A549 (cell line): ENCODE measurements at regions not wholly inside any gene's neighbourhood (a gene's known extent, or its start where the extent isn't known, plus 50 kb on each side); places are given as distances from the start of the nearest gene placed in this dataset.
A peak's percentile ranks its signal among the peaks of the same experiment; 100 is the strongest.

Experiments
- ATAC-seq, 2 experiments: fragments of 200-7000 bp in 1 of 2; fragments of >200 bp in 1 of 2; cut with Nextera tagmentation in 1 of 2; cut with Tn5 transposase in 1 of 2; 3 replicates each; pipeline versions ENCODE4 v1.8.0 to v1.9.1; 2018 to 2020; ENCODE audit warnings: mild to moderate bottlenecking in 1 of 2, moderate library complexity in 1 of 2
- CTCF ChIA-PET: fragments of 300-600 bp; sonication (Branson Sonifier 250); formaldehyde crosslinking; extraction: SDS; loops from one replicate; lab custom pipeline; 2021; ENCODE audit warnings: antibody characterized with exemption, inconsistent platforms; lab: Yijun Ruan, JAX
- POLR2A ChIA-PET: fragments of 350-600 bp; formaldehyde crosslinking; extraction: SDS; loops from one replicate; lab custom pipeline; 2021; ENCODE audit warnings: antibody characterized with exemption, inconsistent platforms; lab: Yijun Ruan, JAX
- DNase-seq, 2 experiments: peaks; one replicate each; pipeline versions ENCODE4 v3.0.0 to v3.0.0-alpha.2; 2011 to 2016; ENCODE audit warnings: low read depth in 1 of 2, low spot score in 1 of 2
- FAIRE-seq: peaks from 2 replicates; lab custom pipeline; 2011; peaks lifted over from hg19 to GRCh38; lab: Jason Lieb, UNC
- H3K27ac ChIP-seq, 2 experiments: fragments of >200 bp; sonication (Bioruptor Twin); formaldehyde crosslinking; 3 replicates each; pipeline ENCODE4 v1.5.1; 2016 to 2017
- H3K4me1 ChIP-seq: fragments of >200 bp; sonication (Bioruptor Twin); formaldehyde crosslinking; 3 replicates; pipeline ENCODE4 v1.6.1; 2016
- H3K4me2 ChIP-seq: fragments of >200 bp; sonication (Bioruptor Twin); formaldehyde crosslinking; 3 replicates; pipeline ENCODE4 v1.6.1; 2016
- H3K4me3 ChIP-seq: fragments of >200 bp; sonication (Bioruptor Twin); formaldehyde crosslinking; 3 replicates; pipeline ENCODE4 v1.5.1; 2016
- H3K9me3 ChIP-seq: fragments of >200 bp; sonication (Bioruptor Twin); formaldehyde crosslinking; 3 replicates; pipeline ENCODE4 v1.6.1; 2016
- ATOH8 ChIP-seq: fragments of 250-450 bp; sonication (Bioruptor Pico); IDR thresholded peaks from 2 replicates; pipeline ENCODE4 v1.5.0; 2020; ENCODE audit warnings: low read depth, mild to moderate bottlenecking, moderate library complexity
- BHLHE40 ChIP-seq: IDR thresholded peaks from 2 replicates; pipeline ENCODE4 v1.6.1; 2012; ENCODE audit warnings: low read depth, low read length, inconsistent platforms
- CBX2 ChIP-seq: fragments of 200-600 bp; sonication (generic); IDR thresholded peaks from 2 replicates; pipeline ENCODE4 v1.6.1; 2016; ENCODE audit warnings: low read depth, mild to moderate bottlenecking, borderline replicate concordance
- CBX8 ChIP-seq: fragments of 200-600 bp; sonication (generic); IDR thresholded peaks from 2 replicates; pipeline ENCODE4 v1.6.1; 2016
- CEBPB ChIP-seq, 2 experiments: fragments of >200 bp in 1 of 2; sonication (Bioruptor Twin) in 1 of 2; formaldehyde crosslinking in 1 of 2; IDR thresholded peaks; 2 replicates each; pipeline ENCODE4 v1.6.1; 2012 to 2016
- CHD2 ChIP-seq: fragments of 150-350 bp; IDR thresholded peaks from 2 replicates; pipeline ENCODE4 v1.6.1; 2014; ENCODE audit warnings: low read length; ENCODE audit not compliant: partially characterized antibody
- CHD4 ChIP-seq: fragments of 200-600 bp; sonication (generic); IDR thresholded peaks from 2 replicates; pipeline ENCODE4 v1.6.1; 2016; ENCODE audit warnings: antibody characterized with exemption, mild to moderate bottlenecking, borderline replicate concordance
- E2F6 ChIP-seq: IDR thresholded peaks from 2 replicates; pipeline ENCODE4 v1.6.1; 2012; ENCODE audit warnings: low read depth, borderline replicate concordance
- EHF ChIP-seq: fragments of 250-450 bp; sonication (Bioruptor Pico); IDR thresholded peaks from 2 replicates; pipeline ENCODE4 v1.5.0; 2020; ENCODE audit warnings: mild to moderate bottlenecking
- EHMT2 ChIP-seq: fragments of 200-600 bp; sonication (generic); IDR thresholded peaks from 2 replicates; pipeline ENCODE4 v1.6.1; 2016; ENCODE audit warnings: antibody characterized with exemption, low read depth, mild to moderate bottlenecking, moderate library complexity
- EP300 ChIP-seq, 2 experiments: fragments of >200 bp; sonication (Bioruptor Twin); formaldehyde crosslinking; IDR thresholded peaks; 2 replicates in 1 of 2; 3 replicates in 1 of 2; pipeline ENCODE4 v1.6.1; 2016 to 2017
- FOSB ChIP-seq: fragments of 250-450 bp; sonication (Bioruptor Pico); IDR thresholded peaks from 2 replicates; pipeline ENCODE4 v1.5.0; 2020; ENCODE audit warnings: mild to moderate bottlenecking, moderate library complexity
- FOSL2 ChIP-seq, 2 experiments: fragments of 450-650 bp in 1 of 2; fragments of >200 bp in 1 of 2; sonication (Bioruptor Twin) in 1 of 2; formaldehyde crosslinking; IDR thresholded peaks; 2 replicates each; pipeline versions ENCODE4 v1.5.0 to v1.6.1; 2016 to 2020; ENCODE audit warnings: mild to moderate bottlenecking in 1 of 2, moderate library complexity in 1 of 2
- FOXS1 ChIP-seq: fragments of 250-450 bp; sonication (Bioruptor Pico); IDR thresholded peaks from 2 replicates; pipeline ENCODE4 v1.5.0; 2020; ENCODE audit warnings: mild to moderate bottlenecking, moderate library complexity
- HDAC2 ChIP-seq: fragments of 200-600 bp; sonication (generic); IDR thresholded peaks from 2 replicates; pipeline ENCODE4 v1.6.1; 2016
- HOXB13 ChIP-seq: fragments of 250-450 bp; sonication (Bioruptor Pico); IDR thresholded peaks from 2 replicates; pipeline ENCODE4 v1.5.0; 2020; ENCODE audit warnings: low read depth, mild to moderate bottlenecking, moderate library complexity
- JUNB ChIP-seq: fragments of >200 bp; sonication (Bioruptor Twin); formaldehyde crosslinking; IDR thresholded peaks from 2 replicates; pipeline ENCODE4 v1.6.1; 2016
- KDM1A ChIP-seq: fragments of 200-600 bp; sonication (generic); IDR thresholded peaks from 2 replicates; pipeline ENCODE4 v1.6.1; 2016; ENCODE audit warnings: low read depth, mild to moderate bottlenecking
- MAFK ChIP-seq: fragments of 450-650 bp; IDR thresholded peaks from 2 replicates; pipeline ENCODE4 v1.6.1; 2014; ENCODE audit not compliant: partially characterized antibody
- MAZ ChIP-seq: fragments of 150-350 bp; IDR thresholded peaks from 2 replicates; pipeline ENCODE4 v1.6.1; 2014; ENCODE audit warnings: antibody characterized with exemption, low read depth, low read length, borderline replicate concordance
- NFE2L2 ChIP-seq: fragments of 150-350 bp; conservative IDR thresholded peaks from 2 replicates; pipeline ENCODE4 v1.6.1; 2014; ENCODE audit warnings: low read length
- POLR2A ChIP-seq: IDR thresholded peaks from 2 replicates; pipeline ENCODE4 v1.6.1; 2012; ENCODE audit warnings: mild to moderate bottlenecking, low read length
- POLR2AphosphoS2 ChIP-seq: conservative IDR thresholded peaks from 2 replicates; pipeline ENCODE4 v1.6.1; 2012; ENCODE audit warnings: low read length, improper control_type of control experiment, inconsistent platforms
- RAD21 ChIP-seq, 2 experiments: fragments of >200 bp in 1 of 2; sonication (Bioruptor Twin) in 1 of 2; formaldehyde crosslinking in 1 of 2; IDR thresholded peaks in 1 of 2; conservative IDR thresholded peaks in 1 of 2; 2 replicates in 1 of 2; 3 replicates in 1 of 2; pipeline ENCODE4 v1.6.1; 2012 to 2018; ENCODE audit warnings: inconsistent platforms in 1 of 2
- RARB ChIP-seq: fragments of 250-450 bp; sonication (Bioruptor Pico); IDR thresholded peaks from 2 replicates; pipeline ENCODE4 v1.8.0; 2021; ENCODE audit warnings: mild to moderate bottlenecking, moderate library complexity
- REST ChIP-seq: fragments of 200-600 bp; sonication (generic); IDR thresholded peaks from 2 replicates; pipeline ENCODE4 v1.6.1; 2016; ENCODE audit warnings: antibody characterized with exemption, mild to moderate bottlenecking, moderate library complexity
- RNF2 ChIP-seq: fragments of 200-600 bp; sonication (generic); IDR thresholded peaks from 2 replicates; pipeline ENCODE4 v1.6.1; 2016; ENCODE audit warnings: low read depth, mild to moderate bottlenecking, antibody characterized with exemption, moderate library complexity, borderline replicate concordance
- SREBF2 ChIP-seq: fragments of 450-650 bp; IDR thresholded peaks from 2 replicates; pipeline ENCODE4 v1.6.1; 2014; ENCODE audit warnings: mild to moderate bottlenecking, moderate library complexity
- TP53 ChIP-seq: fragments of 250-450 bp; sonication (Bioruptor Pico); IDR thresholded peaks from 2 replicates; pipeline ENCODE4 v1.5.0; 2021; ENCODE audit warnings: mild to moderate bottlenecking, moderate library complexity
- USF2 ChIP-seq: fragments of 450-650 bp; IDR thresholded peaks from 2 replicates; pipeline ENCODE4 v1.6.1; 2014; ENCODE audit warnings: antibody characterized with exemption
- ZC3H11A ChIP-seq: fragments of 450-650 bp; IDR thresholded peaks from 2 replicates; pipeline ENCODE4 v1.6.1; 2014; ENCODE audit warnings: antibody characterized with exemption, mild to moderate bottlenecking
- ZNF302 ChIP-seq: fragments of 250-450 bp; sonication (Bioruptor Pico); IDR thresholded peaks from 2 replicates; pipeline ENCODE4 v1.9.0; 2021; ENCODE audit warnings: inconsistent platforms, mild to moderate bottlenecking, moderate library complexity
- ZSCAN20 ChIP-seq: fragments of 250-450 bp; sonication (Bioruptor Pico); IDR thresholded peaks from 2 replicates; pipeline ENCODE4 v1.8.0; 2022; ENCODE audit warnings: mild to moderate bottlenecking, moderate library complexity
- WGBS: methylation state at CpG from one replicate; pipeline ENCODE4 v1.1.6; 2017; ENCODE audit errors: missing lambda C conversion rate; 5-methylcytosine and 5-hydroxymethylcytosine counted together
- TF ChIP-seq, protein P1 (sequence below): IDR thresholded peaks from 2 replicates; pipeline ENCODE4 v1.6.1; 2012
- TF ChIP-seq, protein P2 (sequence below): IDR thresholded peaks from 2 replicates; pipeline ENCODE4 v1.6.1; 2012

GRCh38 chr7:131173145-131173890 lies 154.4 kb upstream of the MKLN1 start:
- ChIA-PET POLR2A (interaction anchor here (0.7 to 1.9 kb wide), 6 partner anchors 8 to 155 kb away, joined by 3 to 11 read pairs (median 7); partner anchors contain the start of gene MKLN1), CTCF (interaction anchor here (1.0 to 1.4 kb wide), 3 partner anchors 9 to 63 kb away, joined by 3 to 7 read pairs (median 3); no protein-coding TSS in a partner anchor)
- Histone ChIP-seq H3K4me2 (peak overlapping the region; percentile 79), H3K4me3 (peak overlapping the region; percentile 25; the same call in 1 of the 3 replicates), H3K9me3 (no peaks in the 10 kb centered on the region), H3K4me1 (peaks cover 52% of the 10 kb centered on the region), H3K27ac (peak overlapping the region; percentile 84 to 85)
- ATAC-seq (peak; percentile 85 to 93), DNase-seq (peak; percentile 90 to 94), FAIRE-seq (peak; percentile 88)
- under 1% methylated on average over 11 of the region's 11 CpGs for WGBS
- peak in 1 of 2 experiments; percentile 63; a peak in 2 of 4 replicates for TF ChIP-seq CEBPB (IDR thresholded peaks at IDR 0.05)
- no peak for TF ChIP-seq ZSCAN20 (CRISPR knock-in tag)
- TF ChIP-seq FOXS1 (CRISPR knock-in tag) = peak; percentile 83; the same call in 1 of the 2 replicates
- no peak for TF ChIP-seq KDM1A
- no peak for TF ChIP-seq ZC3H11A
- no peak for TF ChIP-seq HOXB13 (CRISPR knock-in tag)
- peak; percentile 19 to 21 for TF ChIP-seq RAD21 (conservative IDR thresholded peaks at IDR 0.05 in 1 of 2, IDR thresholded peaks at IDR 0.05 in 1 of 2)
- no peak for TF ChIP-seq ZNF302 (CRISPR knock-in tag)
- TF ChIP-seq, protein P1, sequence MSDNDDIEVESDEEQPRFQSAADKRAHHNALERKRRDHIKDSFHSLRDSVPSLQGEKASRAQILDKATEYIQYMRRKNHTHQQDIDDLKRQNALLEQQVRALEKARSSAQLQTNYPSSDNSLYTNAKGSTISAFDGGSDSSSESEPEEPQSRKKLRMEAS = peak; percentile 85
- peak; percentile 78 for TF ChIP-seq JUNB
- no peak for TF ChIP-seq POLR2AphosphoS2
- TF ChIP-seq E2F6 = no peak
- no peak for TF ChIP-seq EHF (CRISPR knock-in tag)
- TF ChIP-seq EHMT2 = no peak
- no peak for TF ChIP-seq SREBF2
- TF ChIP-seq FOSL2 (IDR thresholded peaks at IDR 0.05) = peak; percentile 79
- peak; percentile 96 for TF ChIP-seq FOSL2 (CRISPR knock-in tag; IDR thresholded peaks at IDR 0.05)
- TF ChIP-seq RARB (CRISPR knock-in tag) = peak; percentile 79
- TF ChIP-seq POLR2A = no peak
- no peak for TF ChIP-seq CHD2
- peak; percentile 59; the same call in 1 of the 2 replicates for TF ChIP-seq FOSB
- TF ChIP-seq REST = no peak
- no peak for TF ChIP-seq MAZ
- peak; percentile 53 for TF ChIP-seq MAFK
- TF ChIP-seq, protein P2, sequence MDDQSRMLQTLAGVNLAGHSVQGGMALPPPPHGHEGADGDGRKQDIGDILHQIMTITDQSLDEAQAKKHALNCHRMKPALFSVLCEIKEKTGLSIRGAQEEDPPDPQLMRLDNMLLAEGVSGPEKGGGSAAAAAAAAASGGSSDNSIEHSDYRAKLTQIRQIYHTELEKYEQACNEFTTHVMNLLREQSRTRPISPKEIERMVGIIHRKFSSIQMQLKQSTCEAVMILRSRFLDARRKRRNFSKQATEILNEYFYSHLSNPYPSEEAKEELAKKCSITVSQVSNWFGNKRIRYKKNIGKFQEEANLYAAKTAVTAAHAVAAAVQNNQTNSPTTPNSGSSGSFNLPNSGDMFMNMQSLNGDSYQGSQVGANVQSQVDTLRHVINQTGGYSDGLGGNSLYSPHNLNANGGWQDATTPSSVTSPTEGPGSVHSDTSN = 0 out of 2 replicates have a peak, but pooled peaks have one; percentile 22
- no peak for TF ChIP-seq USF2
- no peak for TF ChIP-seq CHD4
- no peak for TF ChIP-seq BHLHE40
- TF ChIP-seq RNF2 = no peak
- TF ChIP-seq ATOH8 (CRISPR knock-in tag) = 0 out of 2 replicates have a peak, but pooled peaks have one; percentile 13
- no peak for TF ChIP-seq HDAC2
- no peak for TF ChIP-seq CBX2
- no peak for TF ChIP-seq CBX8
- peak; percentile 60 to 70; a peak in 3 of 5 replicates for TF ChIP-seq EP300 (IDR thresholded peaks at IDR 0.05)
- TF ChIP-seq NFE2L2 = no peak
- TF ChIP-seq TP53 (CRISPR knock-in tag) = no peak
